Fibroblast of villous mesenchyme (primary cell): ENCODE measurements at regions not wholly inside any gene's neighbourhood (a gene's known extent, or its start where the extent isn't known, plus 50 kb on each side); places are given as distances from the start of the nearest gene placed in this dataset.

Experiments
- DNase-seq: peaks from one replicate; pipeline ENCODE4 v3.0.0-alpha.2; 2010; ENCODE audit warnings: low read depth
- H3K4me3 ChIP-seq: 2 replicates; pipeline ENCODE4 v1.5.1; 2011; ENCODE audit warnings: low read depth, mild to moderate bottlenecking, low read length
- TF ChIP-seq, protein P1 (sequence below): IDR thresholded peaks from 2 replicates; pipeline ENCODE4 v1.5.1; 2012; ENCODE audit warnings: low read depth, mild to moderate bottlenecking, low read length; ENCODE audit not compliant: insufficient read depth

GRCh38 chr5:74295141-74295540, 345.4 kb downstream of the ENC1 start:
- no peak for DNase-seq
- TF ChIP-seq, protein P1, sequence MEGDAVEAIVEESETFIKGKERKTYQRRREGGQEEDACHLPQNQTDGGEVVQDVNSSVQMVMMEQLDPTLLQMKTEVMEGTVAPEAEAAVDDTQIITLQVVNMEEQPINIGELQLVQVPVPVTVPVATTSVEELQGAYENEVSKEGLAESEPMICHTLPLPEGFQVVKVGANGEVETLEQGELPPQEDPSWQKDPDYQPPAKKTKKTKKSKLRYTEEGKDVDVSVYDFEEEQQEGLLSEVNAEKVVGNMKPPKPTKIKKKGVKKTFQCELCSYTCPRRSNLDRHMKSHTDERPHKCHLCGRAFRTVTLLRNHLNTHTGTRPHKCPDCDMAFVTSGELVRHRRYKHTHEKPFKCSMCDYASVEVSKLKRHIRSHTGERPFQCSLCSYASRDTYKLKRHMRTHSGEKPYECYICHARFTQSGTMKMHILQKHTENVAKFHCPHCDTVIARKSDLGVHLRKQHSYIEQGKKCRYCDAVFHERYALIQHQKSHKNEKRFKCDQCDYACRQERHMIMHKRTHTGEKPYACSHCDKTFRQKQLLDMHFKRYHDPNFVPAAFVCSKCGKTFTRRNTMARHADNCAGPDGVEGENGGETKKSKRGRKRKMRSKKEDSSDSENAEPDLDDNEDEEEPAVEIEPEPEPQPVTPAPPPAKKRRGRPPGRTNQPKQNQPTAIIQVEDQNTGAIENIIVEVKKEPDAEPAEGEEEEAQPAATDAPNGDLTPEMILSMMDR = no peak
- H3K4me3 ChIP-seq = no peak overlapping the region

DNA sequence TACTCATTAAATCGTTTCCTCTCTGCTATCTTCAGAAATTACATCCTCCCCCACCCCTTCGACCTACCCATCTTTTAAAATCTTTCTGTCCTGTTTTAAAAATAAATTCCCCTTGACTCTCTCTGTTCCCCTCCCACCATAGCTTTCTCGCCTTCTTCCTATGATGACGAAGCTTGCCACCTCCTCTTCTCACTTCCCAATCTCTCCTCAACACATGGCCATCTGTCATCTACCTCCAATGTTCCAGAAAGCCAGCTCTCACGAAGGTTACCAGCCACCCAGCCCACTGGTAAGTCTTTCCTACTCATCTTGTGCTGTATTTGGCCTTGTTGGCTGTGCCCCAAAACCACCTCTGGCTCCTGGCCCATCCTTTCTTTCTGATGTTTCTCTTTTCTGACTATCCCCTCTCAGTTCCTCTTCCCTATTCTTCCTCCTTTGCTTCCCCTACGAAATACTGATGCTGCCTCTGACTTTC, 346.3 kb downstream of the ENC1 start:
- no peak for DNase-seq
- TF ChIP-seq, protein P1 = no peak
- H3K4me3 ChIP-seq = no peak overlapping the region

GRCh38 chr5:74293182-74293581, 347.3 kb downstream of the ENC1 start:
- DNase-seq = no peak
- no peak overlapping the region for H3K4me3 ChIP-seq

GRCh38 chr5:74290634-74291241, 349.8 kb downstream of the ENC1 start:
- no peak for DNase-seq
- TF ChIP-seq, protein P1 = no peak
- H3K4me3 ChIP-seq = no peak overlapping the region

More at GRCh38 chr5:74293182-74293581, 347.3 kb downstream of the ENC1 start:
- TF ChIP-seq, protein P1 = no peak

GRCh38 chr5:74289691-74290090, 350.8 kb downstream of the ENC1 start:
- H3K4me3 ChIP-seq = no peak overlapping the region
- no peak for DNase-seq
- TF ChIP-seq, protein P1 = no peak

DNA sequence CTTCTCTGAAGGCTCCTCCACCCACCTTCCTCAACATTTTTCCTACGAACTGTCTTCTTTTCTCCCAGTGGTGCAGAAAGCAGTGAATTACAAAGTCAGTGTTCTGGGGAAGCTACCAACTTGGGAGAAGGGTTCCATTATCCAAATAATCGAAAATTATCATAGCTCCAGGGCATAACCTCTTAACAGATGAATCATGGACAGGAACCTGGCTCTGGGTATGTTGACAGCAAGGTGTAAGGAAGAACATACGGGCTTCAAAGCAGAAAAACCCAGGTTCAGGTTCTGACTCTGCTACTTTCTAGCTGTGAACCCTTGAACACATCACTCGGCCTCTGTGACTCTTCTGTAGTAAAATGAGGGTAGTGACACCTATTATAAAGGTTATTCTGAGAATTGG, 351.3 kb downstream of the ENC1 start:
- TF ChIP-seq, protein P1 = no peak
- H3K4me3 ChIP-seq = no peak overlapping the region
- no peak for DNase-seq
